H54 (cell line): ENCODE measurements at regions not wholly inside any gene's neighbourhood (a gene's known extent, or its start where the extent isn't known, plus 50 kb on each side); places are given as distances from the start of the nearest gene placed in this dataset.

Source experiments
- DNase-seq: peaks from one replicate; pipeline ENCODE4 v3.0.0; 2011; ENCODE audit warnings: low spot score, mixed read lengths; ENCODE audit not compliant: insufficient read length
- FAIRE-seq: peaks from 3 replicates; lab custom pipeline; 2011; peaks lifted over from hg19 to GRCh38; lab: Jason Lieb, UNC
- POLR2A ChIP-seq: IDR thresholded peaks from 2 replicates; pipeline ENCODE4 v1.6.1; 2011; ENCODE audit warnings: low read depth, mild to moderate bottlenecking, low read length

GRCh38 chr10:62643606-62644587 lies 160.6 kb upstream of the ADO start:
- DNase-seq (no peak), FAIRE-seq (no peak)
- no peak for TF ChIP-seq POLR2A

GRCh38 chr10:62647375-62648092 lies 157.0 kb upstream of the ADO start:
- DNase-seq (no peak), FAIRE-seq (no peak)
- no peak for TF ChIP-seq POLR2A

- no peak for FAIRE-seq
- TF ChIP-seq POLR2A, result no peak
- no peak for DNase-seq
Observed at GRCh38 chr10:62648921-62649320, 155.6 kb upstream of the ADO start.

GRCh38 chr10:62650411-62650810 lies 154.1 kb upstream of the ADO start:
- DNase-seq (no peak), FAIRE-seq (no peak)
- no peak for TF ChIP-seq POLR2A

- DNase-seq, result no peak
- no peak for FAIRE-seq
- TF ChIP-seq POLR2A, result no peak
Observed at GRCh38 chr10:62651341-62651740, 153.2 kb upstream of the ADO start.

- DNase-seq, result no peak
- no peak for FAIRE-seq
- TF ChIP-seq POLR2A, result no peak
Observed at GRCh38 chr10:62652114-62652513, 152.4 kb upstream of the ADO start.

- no peak for TF ChIP-seq POLR2A
- DNase-seq, result no peak
- no peak for FAIRE-seq
Observed at GRCh38 chr10:62652564-62652963, 152.0 kb upstream of the ADO start.

- FAIRE-seq (no peak), DNase-seq (no peak)
- TF ChIP-seq POLR2A, result no peak
Observed at GRCh38 chr10:62653254-62653653, 151.3 kb upstream of the ADO start.

GRCh38 chr10:62654966-62655336 lies 149.6 kb upstream of the ADO start:
- no peak for TF ChIP-seq POLR2A
- DNase-seq (no peak), FAIRE-seq (no peak)

- TF ChIP-seq POLR2A, result no peak
- FAIRE-seq, result no peak
- no peak for DNase-seq
Observed at GRCh38 chr10:62655337-62655994, 149.1 kb upstream of the ADO start.

- FAIRE-seq (no peak), DNase-seq (no peak)
- TF ChIP-seq POLR2A, result no peak
Observed at GRCh38 chr10:62657244-62657835, 147.2 kb upstream of the ADO start.

GRCh38 chr10:62658516-62658915 lies 146.0 kb upstream of the ADO start:
- FAIRE-seq (no peak), DNase-seq (no peak)
- no peak for TF ChIP-seq POLR2A

- no peak for DNase-seq
- FAIRE-seq, result no peak
- no peak for TF ChIP-seq POLR2A
Observed at GRCh38 chr10:62661143-62661542, 143.4 kb upstream of the ADO start.
